Epithelial cell of proximal tubule (primary cell): ENCODE measurements at regions not wholly inside any gene's neighbourhood (a gene's known extent, or its start where the extent isn't known, plus 50 kb on each side); places are given as distances from the start of the nearest gene placed in this dataset.
A peak's percentile ranks its signal among the peaks of the same experiment; 100 is the strongest.
"Not testable (repeated sequence)": the region's sequence is repeated elsewhere in the genome, so short reads cannot be mapped to it uniquely, and the experiment has no call there.

ENCODE experiments used
- DNase-seq: peaks from one replicate; pipeline ENCODE4 v3.0.0-alpha.2; 2011; ENCODE audit warnings: low read depth
- H3K4me3 ChIP-seq: 2 replicates; pipeline ENCODE4 v1.5.1; 2011; ENCODE audit warnings: low read depth, mild to moderate bottlenecking, low read length
- CTCF ChIP-seq: conservative IDR thresholded peaks from 2 replicates; pipeline ENCODE4 v1.5.1; 2012; ENCODE audit warnings: low read depth, mild to moderate bottlenecking, low read length

GRCh38 chr11:3583476-3583875 is 58.3 kb downstream of the ART5 start:
- not testable (repeated sequence) for DNase-seq, H3K4me3 ChIP-seq

GRCh38 chr11:3581389-3581725 is 60.4 kb downstream of the ART5 start:
- H3K4me3 ChIP-seq, result not testable (repeated sequence)

GRCh38 chr11:3580487-3581388 is 61.1 kb downstream of the ART5 start:
- TF ChIP-seq CTCF, result peak; percentile 40
- peak overlapping the region; percentile 34 for H3K4me3 ChIP-seq

More at GRCh38 chr11:3581389-3581725, 60.4 kb downstream of the ART5 start:
- not testable (repeated sequence) for DNase-seq

GRCh38 chr11:3579600-3580459 is 62.0 kb downstream of the ART5 start:
- not testable (repeated sequence) for DNase-seq, H3K4me3 ChIP-seq

More at GRCh38 chr11:3580487-3581388, 61.1 kb downstream of the ART5 start:
- not testable (repeated sequence) for DNase-seq

GRCh38 chr11:3576066-3576604 is 65.7 kb downstream of the ART5 start:
- DNase-seq, H3K4me3 ChIP-seq: not testable (repeated sequence)

GRCh38 chr11:3572976-3573647 is 68.7 kb downstream of the ART5 start:
- not testable (repeated sequence) for H3K4me3 ChIP-seq, DNase-seq

GRCh38 chr11:3571752-3572151 is 70.0 kb downstream of the ART5 start:
- DNase-seq, result not testable (repeated sequence)

GRCh38 chr11:3565838-3566237 is 76.0 kb downstream of the ART5 start:
- not testable (repeated sequence) for DNase-seq, H3K4me3 ChIP-seq

More at GRCh38 chr11:3571752-3572151, 70.0 kb downstream of the ART5 start:
- H3K4me3 ChIP-seq, result not testable (repeated sequence)

GRCh38 chr11:3564383-3564782 is 77.4 kb downstream of the ART5 start:
- not testable (repeated sequence) for H3K4me3 ChIP-seq, DNase-seq
- peak; percentile 52 for TF ChIP-seq CTCF

- not testable (repeated sequence) for H3K4me3 ChIP-seq, DNase-seq
Measured at GRCh38 chr11:3554621-3555020, 87.2 kb downstream of the ART5 start.

GRCh38 chr11:3544990-3545389 is 96.8 kb downstream of the ART5 start:
- H3K4me3 ChIP-seq, DNase-seq: not testable (repeated sequence)

GRCh38 chr11:3538220-3538619 is 103.6 kb downstream of the ART5 start:
- not testable (repeated sequence) for DNase-seq, H3K4me3 ChIP-seq

GRCh38 chr11:3537254-3537653 is 104.5 kb downstream of the ART5 start:
- H3K4me3 ChIP-seq, DNase-seq: not testable (repeated sequence)

- not testable (repeated sequence) for DNase-seq, H3K4me3 ChIP-seq
Measured at GRCh38 chr11:3532958-3533357, 108.8 kb downstream of the ART5 start.

GRCh38 chr11:3531280-3531679 is 110.5 kb downstream of the ART5 start:
- H3K4me3 ChIP-seq, DNase-seq: not testable (repeated sequence)

GRCh38 chr11:3523567-3523966 is 118.2 kb downstream of the ART5 start:
- H3K4me3 ChIP-seq, DNase-seq: not testable (repeated sequence)
